Keratinocyte (primary cell): ENCODE measurements at regions not wholly inside any gene's neighbourhood (a gene's known extent, or its start where the extent isn't known, plus 50 kb on each side); places are given as distances from the start of the nearest gene placed in this dataset.

ENCODE experiments used
- EZH2 ChIP-seq: IDR thresholded peaks from one replicate; pipeline ENCODE4 v1.6.1; 2012; ENCODE audit warnings: inconsistent platforms, mild to moderate bottlenecking, low read length, moderate library complexity
- TF ChIP-seq, protein P1 (sequence below), 3 experiments: IDR thresholded peaks in 1 of 3; conservative IDR thresholded peaks in 1 of 3; optimal IDR thresholded peaks in 1 of 3; 2 replicates in 2 of 3; 3 replicates in 1 of 3; pipeline versions ENCODE3 to v1.5.1; 2011; ENCODE audit warnings: low read length in 3 of 3, mild to moderate bottlenecking in 3 of 3, moderate library complexity in 2 of 3, control low read depth in 1 of 3, inconsistent platforms in 1 of 3; ENCODE audit not compliant: insufficient read depth in 2 of 3; ENCODE audit errors: extremely low read depth in 1 of 3

DNA sequence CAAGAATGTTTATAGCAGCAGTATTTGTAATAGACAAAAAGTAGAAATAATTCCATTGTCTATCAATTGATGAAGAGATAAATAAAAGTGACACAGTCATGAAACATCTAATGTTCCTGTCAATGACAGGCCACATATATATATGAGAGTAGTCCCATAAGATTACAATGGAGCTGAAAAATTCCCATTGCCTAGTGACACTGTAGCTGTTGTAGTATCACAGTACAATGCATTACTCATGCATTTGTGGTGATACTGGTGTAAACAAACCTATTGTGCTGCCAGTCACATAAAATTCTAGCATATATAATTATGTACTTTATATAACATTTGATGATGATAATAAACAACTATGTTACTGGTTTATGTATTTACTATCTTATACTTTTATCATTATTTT, 141.9 kb upstream of the LYPLAL1 start:
- TF ChIP-seq, protein P1, sequence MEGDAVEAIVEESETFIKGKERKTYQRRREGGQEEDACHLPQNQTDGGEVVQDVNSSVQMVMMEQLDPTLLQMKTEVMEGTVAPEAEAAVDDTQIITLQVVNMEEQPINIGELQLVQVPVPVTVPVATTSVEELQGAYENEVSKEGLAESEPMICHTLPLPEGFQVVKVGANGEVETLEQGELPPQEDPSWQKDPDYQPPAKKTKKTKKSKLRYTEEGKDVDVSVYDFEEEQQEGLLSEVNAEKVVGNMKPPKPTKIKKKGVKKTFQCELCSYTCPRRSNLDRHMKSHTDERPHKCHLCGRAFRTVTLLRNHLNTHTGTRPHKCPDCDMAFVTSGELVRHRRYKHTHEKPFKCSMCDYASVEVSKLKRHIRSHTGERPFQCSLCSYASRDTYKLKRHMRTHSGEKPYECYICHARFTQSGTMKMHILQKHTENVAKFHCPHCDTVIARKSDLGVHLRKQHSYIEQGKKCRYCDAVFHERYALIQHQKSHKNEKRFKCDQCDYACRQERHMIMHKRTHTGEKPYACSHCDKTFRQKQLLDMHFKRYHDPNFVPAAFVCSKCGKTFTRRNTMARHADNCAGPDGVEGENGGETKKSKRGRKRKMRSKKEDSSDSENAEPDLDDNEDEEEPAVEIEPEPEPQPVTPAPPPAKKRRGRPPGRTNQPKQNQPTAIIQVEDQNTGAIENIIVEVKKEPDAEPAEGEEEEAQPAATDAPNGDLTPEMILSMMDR (optimal IDR thresholded peaks at IDR 0.05 in 1 of 3, IDR thresholded peaks at IDR 0.05 in 1 of 3, conservative IDR thresholded peaks at IDR 0.05 in 1 of 3; ENCODE audit: extremely low read depth in 1 of 3, insufficient read depth in 2 of 3, low read length in 3 of 3): no peak
- no peak for TF ChIP-seq EZH2
